GM12872 (cell line): ENCODE measurements at regions not wholly inside any gene's neighbourhood (a gene's known extent, or its start where the extent isn't known, plus 50 kb on each side); places are given as distances from the start of the nearest gene placed in this dataset.

Experiments
- TF ChIP-seq, protein P1 (sequence below): IDR thresholded peaks from 3 replicates; pipeline ENCODE4 v1.5.1; 2011; ENCODE audit warnings: low read depth, mild to moderate bottlenecking, low read length, moderate library complexity; ENCODE audit not compliant: insufficient read depth

- TF ChIP-seq, protein P1, sequence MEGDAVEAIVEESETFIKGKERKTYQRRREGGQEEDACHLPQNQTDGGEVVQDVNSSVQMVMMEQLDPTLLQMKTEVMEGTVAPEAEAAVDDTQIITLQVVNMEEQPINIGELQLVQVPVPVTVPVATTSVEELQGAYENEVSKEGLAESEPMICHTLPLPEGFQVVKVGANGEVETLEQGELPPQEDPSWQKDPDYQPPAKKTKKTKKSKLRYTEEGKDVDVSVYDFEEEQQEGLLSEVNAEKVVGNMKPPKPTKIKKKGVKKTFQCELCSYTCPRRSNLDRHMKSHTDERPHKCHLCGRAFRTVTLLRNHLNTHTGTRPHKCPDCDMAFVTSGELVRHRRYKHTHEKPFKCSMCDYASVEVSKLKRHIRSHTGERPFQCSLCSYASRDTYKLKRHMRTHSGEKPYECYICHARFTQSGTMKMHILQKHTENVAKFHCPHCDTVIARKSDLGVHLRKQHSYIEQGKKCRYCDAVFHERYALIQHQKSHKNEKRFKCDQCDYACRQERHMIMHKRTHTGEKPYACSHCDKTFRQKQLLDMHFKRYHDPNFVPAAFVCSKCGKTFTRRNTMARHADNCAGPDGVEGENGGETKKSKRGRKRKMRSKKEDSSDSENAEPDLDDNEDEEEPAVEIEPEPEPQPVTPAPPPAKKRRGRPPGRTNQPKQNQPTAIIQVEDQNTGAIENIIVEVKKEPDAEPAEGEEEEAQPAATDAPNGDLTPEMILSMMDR, result no peak
Observed at GRCh38 chr3:68676136-68676535, 256.2 kb downstream of the TAFA4 start.

DNA sequence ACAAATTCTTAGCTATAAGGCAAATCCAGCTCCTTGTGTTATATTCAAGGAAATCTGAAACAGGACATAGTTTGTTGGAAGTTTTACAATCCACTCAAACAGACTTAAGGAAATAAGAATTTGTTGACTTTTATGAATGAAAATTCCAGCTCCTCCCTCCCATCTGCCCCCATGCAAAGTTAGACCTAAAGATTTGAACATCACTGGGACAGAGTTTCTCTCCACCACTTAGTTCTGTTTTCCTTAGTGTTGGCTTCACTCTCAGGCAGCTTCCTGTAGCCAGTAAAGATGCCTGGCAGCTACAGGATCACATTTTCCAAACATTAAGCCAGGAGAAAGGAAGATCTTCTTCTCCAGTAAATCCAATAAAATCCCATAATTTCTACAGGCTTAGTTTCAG lies 265.0 kb downstream of the TAFA4 start:
- TF ChIP-seq, protein P1, result no peak

- TF ChIP-seq, protein P1, result no peak
Observed at GRCh38 chr3:68666429-68667136, 265.8 kb downstream of the TAFA4 start.

DNA sequence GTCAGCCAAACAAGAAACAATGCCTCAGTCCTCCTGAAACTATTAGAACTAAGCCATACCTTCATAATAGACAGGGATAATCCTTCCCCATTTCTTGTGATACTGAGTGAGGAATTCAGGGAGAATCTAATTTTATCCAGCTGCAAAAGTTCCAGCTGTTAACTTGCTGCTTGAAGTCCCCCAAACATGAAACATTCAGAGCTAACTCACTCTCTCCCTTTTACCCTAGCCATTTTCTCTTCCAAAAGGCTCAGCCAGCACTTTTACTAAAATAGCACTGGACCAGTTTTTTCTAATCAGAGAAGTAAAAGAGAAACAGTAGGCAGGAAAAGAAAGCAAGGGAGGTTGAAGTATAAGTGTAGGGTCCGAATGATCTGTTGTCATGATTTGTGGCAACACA lies 268.1 kb downstream of the TAFA4 start:
- TF ChIP-seq, protein P1, result no peak

DNA sequence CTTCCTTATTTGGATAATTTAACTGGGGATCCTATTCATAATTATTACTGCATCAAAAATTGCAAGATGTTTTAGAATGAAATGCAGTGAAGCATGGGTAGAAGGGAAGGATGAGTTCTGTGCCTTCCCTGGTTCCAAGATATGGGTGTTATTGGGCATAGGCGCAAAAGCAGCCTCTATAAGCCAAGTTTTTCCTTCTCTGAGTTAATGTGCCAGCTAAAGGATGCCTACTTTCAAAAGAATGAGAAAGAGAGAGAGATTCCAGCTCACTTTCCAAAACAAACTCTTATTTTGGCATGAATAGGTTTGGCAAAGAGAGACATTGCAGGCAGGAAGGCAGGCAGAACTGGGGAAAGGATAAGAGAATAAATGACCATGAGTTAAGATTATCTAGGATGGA lies 270.2 kb downstream of the TAFA4 start:
- TF ChIP-seq, protein P1, result no peak

- TF ChIP-seq, protein P1, result no peak
Observed at GRCh38 chr3:68648494-68648893, 283.9 kb downstream of the TAFA4 start.

GRCh38 chr3:68631850-68632545 lies 300.3 kb downstream of the TAFA4 start:
- TF ChIP-seq, protein P1, result no peak
